ENCODE measurements at regions not wholly inside any gene's neighbourhood (a gene's known extent, or its start where the extent isn't known, plus 50 kb on each side); places are given as distances from the start of the nearest gene placed in this dataset.
"Not testable (repeated sequence)": the region's sequence is repeated elsewhere in the genome, so short reads cannot be mapped to it uniquely, and the experiment has no call there.

- DNase-seq, result no peak
Observed at GRCh38 chr2:147348931-147349555, 495.8 kb upstream of the ACVR2A start.

- no peak for DNase-seq
Observed at GRCh38 chr2:147346142-147346541, 498.7 kb upstream of the ACVR2A start.

- DNase-seq, result no peak
Observed at GRCh38 chr2:147345246-147345645, 499.6 kb upstream of the ACVR2A start.

- no peak for DNase-seq
Observed at GRCh38 chr2:147342329-147342728, 502.5 kb upstream of the ACVR2A start.

GRCh38 chr2:147331790-147332419 is 512.9 kb upstream of the ACVR2A start:
- DNase-seq, result peak; percentile 40

- no peak for DNase-seq
Observed at GRCh38 chr2:147330925-147331324, 513.9 kb upstream of the ACVR2A start.

GRCh38 chr2:147327613-147328012 is 517.2 kb upstream of the ACVR2A start:
- DNase-seq, result peak; percentile 73

GRCh38 chr2:147325990-147326389 is 518.8 kb upstream of the ACVR2A start:
- DNase-seq, result no peak

- peak; percentile 51 for DNase-seq
Observed at GRCh38 chr2:147320146-147320545, 524.7 kb upstream of the ACVR2A start.

- no peak for DNase-seq
Observed at GRCh38 chr2:147311058-147311430, 533.8 kb upstream of the ACVR2A start.

- DNase-seq, result no peak
Observed at GRCh38 chr2:147310335-147311057, 534.3 kb upstream of the ACVR2A start.

- DNase-seq, result no peak
Observed at GRCh38 chr2:147297820-147298219, 547.0 kb upstream of the ACVR2A start.

- no peak for DNase-seq
Observed at GRCh38 chr2:147294825-147295392, 549.9 kb upstream of the ACVR2A start.

- DNase-seq, result no peak
Observed at GRCh38 chr2:147293991-147294824, 550.6 kb upstream of the ACVR2A start.

GRCh38 chr2:147288131-147288530 is 556.7 kb upstream of the ACVR2A start:
- DNase-seq, result no peak

- DNase-seq, result no peak
Observed at GRCh38 chr2:147275943-147276342, 568.9 kb upstream of the ACVR2A start.

- no peak for DNase-seq
Observed at GRCh38 chr2:147273628-147274027, 571.2 kb upstream of the ACVR2A start.

GRCh38 chr2:147273106-147273505 is 571.7 kb upstream of the ACVR2A start:
- no peak for DNase-seq

- not testable (repeated sequence) for DNase-seq
Observed at GRCh38 chr2:147269581-147269980, 575.2 kb upstream of the ACVR2A start.

- no peak for DNase-seq
Observed at GRCh38 chr2:147260241-147260640, 584.6 kb upstream of the ACVR2A start.

- DNase-seq, result no peak
Observed at GRCh38 chr2:147255812-147256211, 589.0 kb upstream of the ACVR2A start.

GRCh38 chr2:147250652-147251356 is 594.0 kb upstream of the ACVR2A start:
- DNase-seq, result no peak
